ENCODE measurements at regions not wholly inside any gene's neighbourhood (a gene's known extent, or its start where the extent isn't known, plus 50 kb on each side); places are given as distances from the start of the nearest gene placed in this dataset.

DNA sequence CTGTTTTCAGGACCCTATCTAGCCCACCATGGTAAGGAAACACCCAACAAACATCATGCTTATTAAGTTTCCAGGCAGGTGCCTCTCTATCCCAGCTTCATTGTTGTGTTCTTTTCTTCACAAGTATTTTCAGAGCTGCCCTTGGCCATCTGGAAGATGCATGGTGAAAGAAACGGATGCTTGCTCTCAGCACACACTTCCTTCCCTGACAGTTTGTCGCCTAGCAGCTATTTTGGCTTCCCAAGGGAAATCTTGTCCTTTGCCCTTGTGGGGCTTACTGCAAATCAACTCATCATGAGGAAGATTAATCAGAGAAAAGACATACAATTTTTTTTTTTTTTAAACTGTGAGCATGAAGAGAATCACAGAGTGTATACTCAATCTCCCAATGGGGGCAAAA is 128.8 kb downstream of the ASMT start:
- peaks cover 7% of the 10 kb centered on the region in 2 experiments for H3K9me3 ChIP-seq (ENCODE audit: insufficient read depth in 2 of 2, low read depth in 1 of 2, low read length in 1 of 2)
- H3K79me1 ChIP-seq (ENCODE audit: low read depth, low read length) = no peaks in the 10 kb centered on the region
- H3K79me2 ChIP-seq (ENCODE audit: control insufficient read depth in 1 of 2, insufficient read depth in 2 of 2, low read length in 2 of 2) = no peaks in the 10 kb centered on the region
- H3K14ac ChIP-seq (ENCODE audit: insufficient read length) = no peak overlapping the region
- ChIA-PET CTCF (ENCODE audit: partially characterized antibody) (no interaction called here), POLR2A (ENCODE audit: partially characterized antibody) (no interaction called here)
- WGBS, 2 experiments (ENCODE audit: extremely low coverage in 1 of 2, insufficient coverage in 1 of 2, insufficient read length in 1 of 2, insufficient replicate concordance in 2 of 2, low coverage in 1 of 2, low lambda C conversion rate in 2 of 2, missing lambda C conversion rate in 1 of 2) = 89% methylated on average over 2 of the region's 2 CpGs; no CpG with 5 or more reads in 1 of the 2 experiments
- H2BK5ac ChIP-seq (ENCODE audit: low read depth, low read length) = no peak overlapping the region
- no peak overlapping the region for H4K8ac ChIP-seq (ENCODE audit: extremely low read depth, insufficient read depth, low read length)
- H2AFZ ChIP-seq (ENCODE audit: low read length) = no peak overlapping the region
- no peaks in the 10 kb centered on the region for H3K23me2 ChIP-seq (ENCODE audit: low read depth, low read length)
- no peaks in the 10 kb centered on the region for H3K36me3 ChIP-seq (ENCODE audit: control insufficient read depth in 2 of 4, insufficient read depth in 4 of 4, low read length in 3 of 4)
- no peak overlapping the region for H3K9ac ChIP-seq (replicated peaks in 1 of 4; ENCODE audit: extremely low read depth in 1 of 4, low read depth in 3 of 4, low read length in 3 of 4)
- H4K20me1 ChIP-seq (replicated peaks in 1 of 2; ENCODE audit: control insufficient read depth in 1 of 2, insufficient read depth in 2 of 2, low read length in 2 of 2) = no peaks in the 10 kb centered on the region
- no peak overlapping the region for H2BK20ac ChIP-seq (ENCODE audit: low read length)
- no peak overlapping the region for H3K4me2 ChIP-seq (ENCODE audit: insufficient read depth in 1 of 2, low read depth in 2 of 2, low read length in 2 of 2)
- no peak overlapping the region for H3K4ac ChIP-seq (replicated peaks; ENCODE audit: insufficient read length, low read depth, low read length)
- no peak overlapping the region for H4K5ac ChIP-seq (ENCODE audit: insufficient read length, low read depth, low read length)
- TF ChIP-seq JUND (IDR thresholded peaks at IDR 0.05; ENCODE audit: low read length) = no peak
- no peak for TF ChIP-seq SP4 (IDR thresholded peaks at IDR 0.05; ENCODE audit: low read length)
- no peak overlapping the region for H2BK15ac ChIP-seq (ENCODE audit: low read length)
- no peak overlapping the region for H2BK12ac ChIP-seq (ENCODE audit: low read depth, low read length)
- H3K56ac ChIP-seq (replicated peaks; ENCODE audit: insufficient read length, low read depth, low read length) = no peak overlapping the region
- no peaks in the 10 kb centered on the region for H3K4me1 ChIP-seq (replicated peaks in 1 of 4; ENCODE audit: control insufficient read depth in 3 of 4, insufficient read depth in 4 of 4, low read length in 3 of 4)
- DNase-seq (ENCODE audit: low read depth in 1 of 2, low spot score in 2 of 2) = no peak
- no peak overlapping the region for H3K18ac ChIP-seq (ENCODE audit: extremely low read depth, low read length)
- no peak overlapping the region for H2AK5ac ChIP-seq (ENCODE audit: low read depth, low read length)
- H3K27ac ChIP-seq (ENCODE audit: low read depth, low read length) = no peak overlapping the region
- H3K27me3 ChIP-seq (replicated peaks in 1 of 4; ENCODE audit: control insufficient read depth in 3 of 4, extremely low read depth in 1 of 4, insufficient read depth in 3 of 4, low read length in 3 of 4) = no peaks in the 10 kb centered on the region
- no peak overlapping the region for H4K91ac ChIP-seq (replicated peaks; ENCODE audit: insufficient read length, low read length)
- H2BK120ac ChIP-seq (replicated peaks; ENCODE audit: low read depth, low read length) = no peak overlapping the region
- H3K23ac ChIP-seq (ENCODE audit: insufficient read length) = no peak overlapping the region
- no peak overlapping the region for H3K4me3 ChIP-seq (ENCODE audit: extremely low read depth in 1 of 4, insufficient read depth in 2 of 4, low read depth in 3 of 4, low read length in 4 of 4)
- FAIRE-seq = no peak

All from H1 (cell line).